Esophagus (tissue), 2 donors: ENCODE measurements at regions not wholly inside any gene's neighbourhood (a gene's known extent, or its start where the extent isn't known, plus 50 kb on each side); places are given as distances from the start of the nearest gene placed in this dataset.

Source experiments
- H3K27ac ChIP-seq, 2 donors: one replicate each; pipeline ENCODE4 v1.5.1; 2013; ENCODE audit warnings: low read depth in 2 of 2, mild to moderate bottlenecking in 2 of 2, inconsistent platforms in 1 of 2, low read length in 1 of 2, moderate library complexity in 1 of 2
- H3K27me3 ChIP-seq, 2 donors: one replicate each; pipeline ENCODE4 v1.6.1; 2013; ENCODE audit warnings: low read length in 2 of 2, control low read depth in 1 of 2, mild to moderate bottlenecking in 1 of 2; ENCODE audit not compliant: insufficient read depth in 2 of 2, control insufficient read depth in 1 of 2
- H3K36me3 ChIP-seq, 2 donors: one replicate each; pipeline ENCODE4 v1.6.1; 2013; ENCODE audit warnings: low read length in 1 of 2; ENCODE audit not compliant: control insufficient read depth in 2 of 2, insufficient read depth in 2 of 2
- H3K4me1 ChIP-seq, 2 donors: one replicate each; pipeline ENCODE4 v1.6.1; 2013; ENCODE audit warnings: low read length in 1 of 2; ENCODE audit not compliant: control insufficient read depth in 2 of 2, insufficient read depth in 2 of 2
- H3K4me3 ChIP-seq, 2 donors: one replicate each; pipeline ENCODE4 v1.5.1; 2013; ENCODE audit warnings: low read length in 2 of 2, mild to moderate bottlenecking in 2 of 2, low read depth in 1 of 2, moderate library complexity in 1 of 2
- H3K9me3 ChIP-seq, 2 donors: one replicate each; pipeline ENCODE4 v1.6.1; 2013; ENCODE audit warnings: mild to moderate bottlenecking in 2 of 2, low read depth in 1 of 2, low read length in 1 of 2, moderate library complexity in 1 of 2; ENCODE audit not compliant: control insufficient read depth in 2 of 2, insufficient read depth in 1 of 2
- WGBS, 2 donors: extraction: QIAGEN DNeasy Blood & Tissue Kit; methylation state at CpG; one replicate each; pipeline ENCODE4 v1.1.7; 2013; 5-methylcytosine and 5-hydroxymethylcytosine counted together
- donor health status: healthy with polysubstance abuse.
- donor health status: Bipolar disorder and iron deficiency.

GRCh38 chr7:131883769-131884168 is 327.3 kb upstream of the PODXL start:
- peaks cover 0 to 2% of the 10 kb centered on the region in 2 donors for H3K9me3 ChIP-seq
- no peaks in the 10 kb centered on the region for H3K4me1 ChIP-seq
- 81 to 82% methylated on average over 2 of the region's 2 CpGs for WGBS, 2 donors
- no peaks in the 10 kb centered on the region for H3K36me3 ChIP-seq
- H3K27ac ChIP-seq = no peak overlapping the region
- H3K27me3 ChIP-seq = no peaks in the 10 kb centered on the region
- H3K4me3 ChIP-seq = no peak overlapping the region

DNA sequence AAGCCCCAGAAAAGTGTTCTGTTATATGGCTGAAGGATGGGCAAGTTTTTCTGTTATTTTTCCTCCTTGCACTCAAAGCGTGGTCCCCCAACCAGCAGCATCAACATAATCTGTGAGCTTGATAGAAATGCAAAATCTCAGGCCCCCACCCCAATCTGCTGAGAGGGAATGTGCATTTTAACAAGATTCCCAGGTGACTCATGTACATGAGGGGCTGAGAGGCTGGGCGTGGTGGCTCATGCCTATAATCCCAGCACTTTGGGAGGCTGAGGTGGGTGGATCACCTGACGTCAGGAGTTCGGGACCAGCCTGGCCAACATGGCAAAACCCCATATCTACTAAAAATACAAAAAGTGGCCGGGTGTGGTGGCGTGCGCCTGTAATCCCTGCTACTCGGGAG is 326.8 kb upstream of the PODXL start:
- H3K9me3 ChIP-seq = peaks cover 0 to 2% of the 10 kb centered on the region in 2 donors
- H3K27me3 ChIP-seq = no peaks in the 10 kb centered on the region
- 80 to 86% methylated on average over 8 of the region's 8 CpGs for WGBS, 2 donors
- H3K36me3 ChIP-seq = no peaks in the 10 kb centered on the region
- H3K27ac ChIP-seq = no peak overlapping the region
- H3K4me3 ChIP-seq = no peak overlapping the region
- no peaks in the 10 kb centered on the region for H3K4me1 ChIP-seq

- Histone ChIP-seq H3K36me3 (no peaks in the 10 kb centered on the region), H3K4me1 (no peaks in the 10 kb centered on the region), H3K9me3 (peaks cover 0 to 2% of the 10 kb centered on the region in 2 donors), H3K4me3 (no peak overlapping the region), H3K27me3 (no peaks in the 10 kb centered on the region), H3K27ac (no peak overlapping the region)
Observed at GRCh38 chr7:131882321-131882720, 325.9 kb upstream of the PODXL start.

DNA sequence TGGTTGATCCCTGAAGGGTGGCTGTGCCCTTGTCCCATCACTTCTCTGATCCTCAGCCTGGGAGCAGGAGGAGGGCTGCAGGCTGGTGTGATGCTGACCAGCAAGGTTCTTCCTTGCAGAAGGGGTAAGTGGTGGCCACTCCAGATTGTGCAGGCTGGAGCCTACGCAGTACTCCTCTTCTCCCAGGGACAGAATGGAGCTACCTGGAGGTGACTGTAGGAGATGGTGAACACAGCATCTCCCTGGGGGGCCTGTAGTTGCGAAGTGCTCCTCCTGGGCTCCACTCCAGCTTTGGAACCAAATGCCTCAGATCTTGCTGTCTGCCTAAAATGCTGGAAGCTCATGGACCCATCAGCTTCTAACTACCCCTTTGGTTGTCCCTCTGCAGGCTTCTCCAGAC is 323.6 kb upstream of the PODXL start:
- Histone ChIP-seq H3K4me3 (no peak overlapping the region), H3K27ac (no peak overlapping the region), H3K4me1 (peaks cover 0 to 3% of the 10 kb centered on the region in 2 donors), H3K36me3 (no peaks in the 10 kb centered on the region), H3K9me3 (peaks cover 0 to 4% of the 10 kb centered on the region in 2 donors), H3K27me3 (no peaks in the 10 kb centered on the region)
- 84 to 90% methylated on average over 2 of the region's 2 CpGs for WGBS, 2 donors

DNA sequence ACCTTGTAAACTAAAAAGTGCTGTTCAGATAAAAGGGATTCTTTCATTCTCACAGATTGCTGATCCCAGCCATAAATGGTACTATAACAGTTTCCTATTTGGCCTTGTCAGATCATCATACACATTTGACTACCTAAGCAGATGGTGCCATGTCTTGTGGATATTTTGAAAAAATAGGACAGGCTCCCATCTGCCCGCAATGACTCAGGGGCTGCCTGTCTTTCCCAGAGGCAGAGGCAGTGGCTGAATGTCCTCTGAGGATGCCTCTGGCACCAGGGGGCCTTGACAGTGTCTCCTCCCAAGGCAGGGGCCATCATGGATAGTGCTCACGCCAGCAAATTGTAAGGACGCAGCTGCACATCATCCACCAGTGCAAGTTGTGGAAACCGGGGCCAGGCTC is 323.0 kb upstream of the PODXL start:
- H3K9me3 ChIP-seq = peaks cover 0 to 4% of the 10 kb centered on the region in 2 donors
- no peak overlapping the region for H3K27ac ChIP-seq
- H3K4me3 ChIP-seq = no peak overlapping the region
- H3K27me3 ChIP-seq = no peaks in the 10 kb centered on the region
- WGBS, 2 donors = 84 to 89% methylated on average over 4 of the region's 4 CpGs
- peaks cover 0 to 3% of the 10 kb centered on the region in 2 donors for H3K4me1 ChIP-seq
- no peaks in the 10 kb centered on the region for H3K36me3 ChIP-seq

DNA sequence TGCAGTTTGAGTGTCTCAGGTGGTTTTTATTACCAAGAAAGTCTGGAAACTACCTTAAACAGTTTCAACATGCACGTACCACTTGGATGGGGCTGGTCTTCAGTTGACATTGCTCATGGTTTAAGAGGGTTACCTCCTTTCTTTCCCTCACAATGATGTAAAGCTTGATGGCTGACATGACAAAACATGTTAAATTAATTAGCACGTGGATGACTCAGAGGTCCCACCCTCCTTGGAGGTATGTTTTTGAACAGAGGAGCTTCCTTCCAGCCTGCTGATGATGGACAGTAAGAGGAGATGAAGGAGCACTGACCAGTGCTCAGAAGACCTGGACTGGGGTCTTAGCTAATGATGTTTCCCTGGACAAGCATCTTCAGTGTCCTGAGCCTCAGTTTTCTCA is 322.3 kb upstream of the PODXL start:
- Histone ChIP-seq H3K36me3 (no peaks in the 10 kb centered on the region), H3K27me3 (no peaks in the 10 kb centered on the region), H3K9me3 (peaks cover 0 to 4% of the 10 kb centered on the region in 2 donors), H3K27ac (no peak overlapping the region), H3K4me1 (peaks cover 0 to 3% of the 10 kb centered on the region in 2 donors), H3K4me3 (no peak overlapping the region)
- WGBS, 2 donors = 50 to 60% methylated on average over 2 of the region's 2 CpGs

DNA sequence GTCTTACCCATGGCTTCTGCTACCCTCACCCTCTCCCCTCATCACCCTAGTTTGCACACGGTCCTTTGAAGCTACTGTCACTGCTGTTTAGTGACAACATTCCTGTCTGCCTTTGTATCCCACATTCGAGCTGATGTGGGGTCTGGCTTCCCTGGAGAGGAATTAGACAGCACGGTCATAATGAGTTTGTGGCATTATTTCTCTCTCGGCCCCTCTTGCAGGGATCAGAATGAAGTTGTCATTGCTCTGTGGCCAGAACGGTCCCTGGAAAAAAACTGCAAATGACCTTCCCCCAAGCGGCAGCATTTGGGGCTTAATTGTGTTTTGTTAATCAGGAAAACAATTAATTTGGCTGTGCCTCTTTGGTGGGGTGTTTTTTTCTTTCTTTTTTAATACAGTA is 317.2 kb upstream of the PODXL start:
- Histone ChIP-seq H3K9me3 (peaks cover 0 to 4% of the 10 kb centered on the region in 2 donors), H3K27ac (no peak overlapping the region), H3K27me3 (no peaks in the 10 kb centered on the region), H3K4me3 (no peak overlapping the region), H3K4me1 (peaks cover 0 to 3% of the 10 kb centered on the region in 2 donors), H3K36me3 (no peaks in the 10 kb centered on the region)
- 51 to 54% methylated on average over 6 of the region's 6 CpGs for WGBS, 2 donors

DNA sequence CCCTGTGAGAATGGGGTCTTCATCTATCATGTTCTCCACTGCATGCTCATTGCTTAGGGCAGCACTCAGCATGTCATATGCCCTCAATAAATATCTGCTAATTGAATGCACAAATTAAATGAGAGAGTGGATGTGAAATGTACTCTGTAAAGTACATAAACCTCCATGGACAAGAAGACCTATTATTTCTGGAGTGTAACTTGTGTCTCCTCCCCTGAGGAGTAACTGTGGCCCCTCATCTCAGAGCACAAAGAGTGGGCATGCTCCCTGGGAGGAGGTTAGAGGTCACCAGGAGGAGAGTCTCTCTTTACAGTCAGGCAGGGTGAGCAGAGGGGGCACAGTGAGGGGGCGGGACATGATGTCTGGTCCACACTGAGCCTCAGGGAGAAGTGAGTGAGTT is 313.6 kb upstream of the PODXL start:
- H3K9me3 ChIP-seq = no peaks in the 10 kb centered on the region
- no peak overlapping the region for H3K27ac ChIP-seq
- H3K4me1 ChIP-seq = no peaks in the 10 kb centered on the region
- H3K27me3 ChIP-seq = no peaks in the 10 kb centered on the region
- H3K36me3 ChIP-seq = no peaks in the 10 kb centered on the region
- no peak overlapping the region for H3K4me3 ChIP-seq
- 95 to 98% methylated on average over 1 of the region's 1 CpG for WGBS, 2 donors

DNA sequence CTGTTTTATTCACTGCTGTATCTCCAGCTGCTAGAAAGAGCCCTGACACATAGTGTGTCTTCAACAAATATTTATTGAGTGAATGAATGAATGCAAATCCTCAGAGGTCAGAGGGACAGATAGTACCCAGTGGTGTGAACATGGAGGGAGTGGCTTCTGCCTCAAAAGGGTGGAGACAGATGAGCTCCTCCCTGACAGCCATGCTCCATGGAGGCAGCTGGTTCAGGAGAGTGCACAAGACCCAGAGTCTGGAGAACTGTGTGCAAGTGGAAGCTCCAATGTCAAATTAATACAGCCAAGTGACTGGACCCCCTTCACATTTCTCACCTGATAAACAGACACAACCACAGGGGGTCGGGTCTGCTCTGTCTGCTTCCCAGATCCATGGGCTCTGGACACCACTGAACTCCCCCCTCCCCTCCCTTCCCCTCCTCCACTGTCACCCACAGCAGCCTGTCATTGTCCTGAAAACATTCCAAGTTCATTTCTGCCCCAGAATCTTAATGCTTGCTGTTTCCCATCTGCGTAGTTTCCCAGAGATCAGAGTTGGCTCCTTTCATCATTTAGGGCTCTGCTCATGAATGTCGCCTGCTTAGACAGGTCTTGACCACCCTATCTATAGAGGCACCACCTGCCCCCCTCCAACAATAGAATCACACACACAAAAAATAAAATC is 312.9 kb upstream of the PODXL start:
- Histone ChIP-seq H3K27me3 (no peaks in the 10 kb centered on the region), H3K36me3 (no peaks in the 10 kb centered on the region), H3K27ac (no peak overlapping the region), H3K4me3 (no peak overlapping the region), H3K4me1 (no peaks in the 10 kb centered on the region), H3K9me3 (no peaks in the 10 kb centered on the region)
- WGBS, 2 donors = 72 to 83% methylated on average over 3 of the region's 3 CpGs

- H3K27me3 ChIP-seq = no peaks in the 10 kb centered on the region
Observed at GRCh38 chr7:131867461-131867860, 311.0 kb upstream of the PODXL start.

More at GRCh38 chr7:131867461-131867860, 311.0 kb upstream of the PODXL start:
- no peak overlapping the region for H3K4me3 ChIP-seq
- H3K4me1 ChIP-seq = no peaks in the 10 kb centered on the region
- H3K27ac ChIP-seq = no peak overlapping the region
- no peaks in the 10 kb centered on the region for H3K36me3 ChIP-seq
- H3K9me3 ChIP-seq = no peaks in the 10 kb centered on the region
- 66 to 77% methylated on average over 4 of the region's 4 CpGs for WGBS, 2 donors
